ENCODE measurements at regions not wholly inside any gene's neighbourhood (a gene's known extent, or its start where the extent isn't known, plus 50 kb on each side); places are given as distances from the start of the nearest gene placed in this dataset.

- Histone ChIP-seq H3K4me1 (ENCODE audit: insufficient read depth, low read length) (peaks cover 20% of the 10 kb centered on the region), H4K20me1 (ENCODE audit: insufficient read depth, low read length) (no peaks in the 10 kb centered on the region), H3K79me2 (ENCODE audit: insufficient read depth, low read length) (no peaks in the 10 kb centered on the region), H3K4me3 (ENCODE audit: insufficient read depth, low read depth, low read length) (no peak overlapping the region), H3K9ac (ENCODE audit: low read length) (no peak overlapping the region), H3K27me3 (ENCODE audit: insufficient read depth, low read length) (no peaks in the 10 kb centered on the region), H3K4me2 (ENCODE audit: low read length) (no peak overlapping the region), H3K9me3 (ENCODE audit: insufficient read depth, low read depth, low read length) (no peaks in the 10 kb centered on the region), H3K36me3 (ENCODE audit: insufficient read depth, low read length) (no peaks in the 10 kb centered on the region), H2AFZ (ENCODE audit: low read depth, low read length) (no peak overlapping the region), H3K27ac (ENCODE audit: low read depth, low read length) (no peak overlapping the region)
- no peak for FAIRE-seq
- Mint-ChIP-seq H3K4me3 (ENCODE audit: unreplicated experiment) (no peak overlapping the region), H3K9me3 (ENCODE audit: unreplicated experiment) (no peaks in the 10 kb centered on the region), H3K4me1 (ENCODE audit: low read depth, unreplicated experiment) (peaks cover 20% of the 10 kb centered on the region), H3K27me3 (ENCODE audit: low read depth, unreplicated experiment) (no peaks in the 10 kb centered on the region), H3K36me3 (ENCODE audit: low read depth, unreplicated experiment) (no peaks in the 10 kb centered on the region), H3K27ac (ENCODE audit: unreplicated experiment) (no peak overlapping the region)
- TF ChIP-seq, protein P1, sequence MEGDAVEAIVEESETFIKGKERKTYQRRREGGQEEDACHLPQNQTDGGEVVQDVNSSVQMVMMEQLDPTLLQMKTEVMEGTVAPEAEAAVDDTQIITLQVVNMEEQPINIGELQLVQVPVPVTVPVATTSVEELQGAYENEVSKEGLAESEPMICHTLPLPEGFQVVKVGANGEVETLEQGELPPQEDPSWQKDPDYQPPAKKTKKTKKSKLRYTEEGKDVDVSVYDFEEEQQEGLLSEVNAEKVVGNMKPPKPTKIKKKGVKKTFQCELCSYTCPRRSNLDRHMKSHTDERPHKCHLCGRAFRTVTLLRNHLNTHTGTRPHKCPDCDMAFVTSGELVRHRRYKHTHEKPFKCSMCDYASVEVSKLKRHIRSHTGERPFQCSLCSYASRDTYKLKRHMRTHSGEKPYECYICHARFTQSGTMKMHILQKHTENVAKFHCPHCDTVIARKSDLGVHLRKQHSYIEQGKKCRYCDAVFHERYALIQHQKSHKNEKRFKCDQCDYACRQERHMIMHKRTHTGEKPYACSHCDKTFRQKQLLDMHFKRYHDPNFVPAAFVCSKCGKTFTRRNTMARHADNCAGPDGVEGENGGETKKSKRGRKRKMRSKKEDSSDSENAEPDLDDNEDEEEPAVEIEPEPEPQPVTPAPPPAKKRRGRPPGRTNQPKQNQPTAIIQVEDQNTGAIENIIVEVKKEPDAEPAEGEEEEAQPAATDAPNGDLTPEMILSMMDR (IDR thresholded peaks at IDR 0.05; ENCODE audit: insufficient read depth, low read depth, low read length), result no peak
- no peak for TF ChIP-seq EZH2 (IDR thresholded peaks at IDR 0.05; ENCODE audit: insufficient read depth, low read length)
- no peak for DNase-seq (ENCODE audit: low read depth)
Measured at GRCh38 chr6:139923964-139924475, 549.6 kb upstream of the CITED2 start.

GRCh38 chr6:139922236-139922635 is 547.8 kb upstream of the CITED2 start:
- no peak for FAIRE-seq
- H3K27me3 ChIP-seq (ENCODE audit: insufficient read depth, low read length), result no peaks in the 10 kb centered on the region
- H3K27ac ChIP-seq (ENCODE audit: low read depth, low read length), result no peak overlapping the region
- H3K79me2 ChIP-seq (ENCODE audit: insufficient read depth, low read length), result no peaks in the 10 kb centered on the region
- Mint-ChIP-seq H3K4me3 (ENCODE audit: unreplicated experiment) (no peak overlapping the region), H3K9me3 (ENCODE audit: unreplicated experiment) (no peaks in the 10 kb centered on the region), H3K36me3 (ENCODE audit: low read depth, unreplicated experiment) (no peaks in the 10 kb centered on the region), H3K27me3 (ENCODE audit: low read depth, unreplicated experiment) (no peaks in the 10 kb centered on the region), H3K4me1 (ENCODE audit: low read depth, unreplicated experiment) (peaks cover 16% of the 10 kb centered on the region), H3K27ac (ENCODE audit: unreplicated experiment) (no peak overlapping the region)
- H3K4me2 ChIP-seq (ENCODE audit: low read length), result no peak overlapping the region
- H3K9me3 ChIP-seq (ENCODE audit: insufficient read depth, low read depth, low read length), result no peaks in the 10 kb centered on the region
- H3K9ac ChIP-seq (ENCODE audit: low read length), result no peak overlapping the region
- H4K20me1 ChIP-seq (ENCODE audit: insufficient read depth, low read length), result no peaks in the 10 kb centered on the region
- no peak overlapping the region for H2AFZ ChIP-seq (ENCODE audit: low read depth, low read length)
- no peaks in the 10 kb centered on the region for H3K36me3 ChIP-seq (ENCODE audit: insufficient read depth, low read length)
- TF ChIP-seq, protein P1 (IDR thresholded peaks at IDR 0.05; ENCODE audit: insufficient read depth, low read depth, low read length), result no peak
- no peak for TF ChIP-seq EZH2 (IDR thresholded peaks at IDR 0.05; ENCODE audit: insufficient read depth, low read length)
- no peak overlapping the region for H3K4me3 ChIP-seq (ENCODE audit: insufficient read depth, low read depth, low read length)
- peaks cover 18% of the 10 kb centered on the region for H3K4me1 ChIP-seq (ENCODE audit: insufficient read depth, low read length)
- no peak for DNase-seq (ENCODE audit: low read depth)

DNA sequence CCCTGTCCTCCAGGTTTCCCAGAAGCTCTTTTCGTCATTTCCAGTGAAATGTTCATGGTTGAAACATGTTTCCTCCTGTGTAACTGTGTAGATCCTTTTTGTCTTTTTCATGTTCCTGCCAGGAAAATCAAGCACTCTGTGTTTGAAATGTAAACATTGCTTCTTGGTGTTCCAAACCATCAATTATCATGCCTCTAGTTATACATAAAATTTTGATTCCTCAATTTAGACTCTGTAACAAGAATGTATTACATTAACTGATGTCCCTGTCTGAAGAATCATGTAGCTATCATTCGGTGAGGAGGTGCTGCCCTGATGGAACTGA is 546.3 kb upstream of the CITED2 start:
- H3K9me3 ChIP-seq (ENCODE audit: insufficient read depth, low read depth, low read length), result no peaks in the 10 kb centered on the region
- no peaks in the 10 kb centered on the region for H3K27me3 Mint-ChIP-seq (ENCODE audit: low read depth, unreplicated experiment)
- no peaks in the 10 kb centered on the region for H3K36me3 Mint-ChIP-seq (ENCODE audit: low read depth, unreplicated experiment)
- no peak for FAIRE-seq
- no peak overlapping the region for H3K27ac Mint-ChIP-seq (ENCODE audit: unreplicated experiment)
- TF ChIP-seq, protein P1 (IDR thresholded peaks at IDR 0.05; ENCODE audit: insufficient read depth, low read depth, low read length), result no peak
- no peak for TF ChIP-seq EZH2 (IDR thresholded peaks at IDR 0.05; ENCODE audit: insufficient read depth, low read length)
- no peaks in the 10 kb centered on the region for H3K27me3 ChIP-seq (ENCODE audit: insufficient read depth, low read length)
- no peak for DNase-seq (ENCODE audit: low read depth)
- H3K79me2 ChIP-seq (ENCODE audit: insufficient read depth, low read length), result no peaks in the 10 kb centered on the region
- no peak overlapping the region for H3K4me2 ChIP-seq (ENCODE audit: low read length)
- peaks cover under 1% of the 10 kb centered on the region for H3K4me1 Mint-ChIP-seq (ENCODE audit: low read depth, unreplicated experiment)
- H3K4me3 ChIP-seq (ENCODE audit: insufficient read depth, low read depth, low read length), result no peak overlapping the region
- no peak overlapping the region for H3K4me3 Mint-ChIP-seq (ENCODE audit: unreplicated experiment)
- H2AFZ ChIP-seq (ENCODE audit: low read depth, low read length), result no peak overlapping the region
- H4K20me1 ChIP-seq (ENCODE audit: insufficient read depth, low read length), result no peaks in the 10 kb centered on the region
- H3K27ac ChIP-seq (ENCODE audit: low read depth, low read length), result no peak overlapping the region
- H3K9ac ChIP-seq (ENCODE audit: low read length), result no peak overlapping the region
- H3K9me3 Mint-ChIP-seq (ENCODE audit: unreplicated experiment), result no peaks in the 10 kb centered on the region
- H3K4me1 ChIP-seq (ENCODE audit: insufficient read depth, low read length), result peaks cover 4% of the 10 kb centered on the region
- H3K36me3 ChIP-seq (ENCODE audit: insufficient read depth, low read length), result no peaks in the 10 kb centered on the region
